ENCODE measurements at regions not wholly inside any gene's neighbourhood (a gene's known extent, or its start where the extent isn't known, plus 50 kb on each side); places are given as distances from the start of the nearest gene placed in this dataset.

DNA sequence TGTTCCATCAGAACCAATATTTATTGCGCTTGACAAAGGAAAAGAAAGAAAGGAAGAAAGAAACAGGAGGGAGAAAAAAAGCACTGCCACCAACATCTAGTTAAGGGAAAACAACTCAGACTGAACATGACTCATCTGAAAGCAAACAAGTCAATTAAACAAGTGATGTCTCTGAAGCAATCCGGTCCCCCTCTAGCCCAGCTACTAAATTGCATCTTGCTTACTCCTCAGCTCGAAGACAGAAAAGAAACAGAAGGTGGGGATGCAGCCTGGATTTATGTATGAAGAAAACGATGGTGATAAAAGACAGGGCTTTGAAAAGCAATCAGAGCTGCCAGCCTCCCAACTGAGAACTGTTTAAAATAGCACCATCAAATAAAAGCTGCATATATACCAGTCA, 188.2 kb downstream of the OMA1 start:
- no peak for DNase-seq
- no peak for FAIRE-seq
- intact Hi-C loops (cut with DNase I), result no loop called here
- TF ChIP-seq, protein P1, sequence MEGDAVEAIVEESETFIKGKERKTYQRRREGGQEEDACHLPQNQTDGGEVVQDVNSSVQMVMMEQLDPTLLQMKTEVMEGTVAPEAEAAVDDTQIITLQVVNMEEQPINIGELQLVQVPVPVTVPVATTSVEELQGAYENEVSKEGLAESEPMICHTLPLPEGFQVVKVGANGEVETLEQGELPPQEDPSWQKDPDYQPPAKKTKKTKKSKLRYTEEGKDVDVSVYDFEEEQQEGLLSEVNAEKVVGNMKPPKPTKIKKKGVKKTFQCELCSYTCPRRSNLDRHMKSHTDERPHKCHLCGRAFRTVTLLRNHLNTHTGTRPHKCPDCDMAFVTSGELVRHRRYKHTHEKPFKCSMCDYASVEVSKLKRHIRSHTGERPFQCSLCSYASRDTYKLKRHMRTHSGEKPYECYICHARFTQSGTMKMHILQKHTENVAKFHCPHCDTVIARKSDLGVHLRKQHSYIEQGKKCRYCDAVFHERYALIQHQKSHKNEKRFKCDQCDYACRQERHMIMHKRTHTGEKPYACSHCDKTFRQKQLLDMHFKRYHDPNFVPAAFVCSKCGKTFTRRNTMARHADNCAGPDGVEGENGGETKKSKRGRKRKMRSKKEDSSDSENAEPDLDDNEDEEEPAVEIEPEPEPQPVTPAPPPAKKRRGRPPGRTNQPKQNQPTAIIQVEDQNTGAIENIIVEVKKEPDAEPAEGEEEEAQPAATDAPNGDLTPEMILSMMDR (IDR thresholded peaks at IDR 0.05; ENCODE audit: borderline replicate concordance, extremely low read depth, insufficient read depth), result no peak
- Histone ChIP-seq H3K4me1 (ENCODE audit: control insufficient read depth in 2 of 3, insufficient read depth in 2 of 3, low read depth in 1 of 3, low read length in 3 of 3) (no peaks in the 10 kb centered on the region), H3K9me3 (ENCODE audit: control insufficient read depth in 2 of 3, insufficient read depth in 1 of 3, low read length in 3 of 3) (no peaks in the 10 kb centered on the region), H3K36me3 (ENCODE audit: control insufficient read depth in 2 of 3, insufficient read depth in 3 of 3, low read length in 3 of 3) (no peaks in the 10 kb centered on the region), H3K27me3 (ENCODE audit: control insufficient read depth, insufficient read depth, low read length) (no peaks in the 10 kb centered on the region), H3K27ac (ENCODE audit: low read depth in 2 of 2, low read length in 2 of 2) (no peak overlapping the region), H3K9ac (ENCODE audit: low read length in 3 of 3) (no peak overlapping the region), H3K4me3 (ENCODE audit: low read length in 3 of 3) (no peak overlapping the region)

DNA sequence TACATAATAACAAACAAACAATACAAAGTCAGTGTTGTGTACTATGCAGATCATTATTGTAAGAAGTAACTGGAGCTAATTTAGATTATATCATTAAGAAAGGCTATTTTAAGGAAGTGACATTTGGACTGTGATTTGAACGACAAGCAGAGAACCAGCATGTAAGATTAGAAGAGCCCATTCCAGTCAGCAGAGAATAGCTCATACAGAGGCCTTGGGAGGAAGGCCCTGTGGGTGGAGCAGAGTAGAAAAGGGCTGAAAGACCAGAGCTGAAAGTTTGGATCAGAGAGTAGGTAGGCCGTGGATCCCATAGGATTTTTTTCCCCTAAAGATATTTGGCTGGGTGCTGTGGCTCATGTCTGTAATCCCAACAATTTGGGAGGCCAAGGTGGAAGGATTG, 190.1 kb downstream of the OMA1 start:
- Histone ChIP-seq H3K27ac (ENCODE audit: low read depth in 2 of 2, low read length in 2 of 2) (no peak overlapping the region), H3K9ac (ENCODE audit: low read length in 3 of 3) (no peak overlapping the region), H3K27me3 (ENCODE audit: control insufficient read depth, insufficient read depth, low read length) (no peaks in the 10 kb centered on the region), H3K36me3 (ENCODE audit: control insufficient read depth in 2 of 3, insufficient read depth in 3 of 3, low read length in 3 of 3) (no peaks in the 10 kb centered on the region), H3K4me1 (ENCODE audit: control insufficient read depth in 2 of 3, insufficient read depth in 2 of 3, low read depth in 1 of 3, low read length in 3 of 3) (no peaks in the 10 kb centered on the region), H3K4me3 (ENCODE audit: low read length in 3 of 3) (no peak overlapping the region), H3K9me3 (ENCODE audit: control insufficient read depth in 2 of 3, insufficient read depth in 1 of 3, low read length in 3 of 3) (no peaks in the 10 kb centered on the region)
- TF ChIP-seq, protein P1 (IDR thresholded peaks at IDR 0.05; ENCODE audit: borderline replicate concordance, extremely low read depth, insufficient read depth), result no peak
- DNase-seq (no peak), FAIRE-seq (no peak)
- intact Hi-C loops (cut with DNase I), result no loop called here

DNA sequence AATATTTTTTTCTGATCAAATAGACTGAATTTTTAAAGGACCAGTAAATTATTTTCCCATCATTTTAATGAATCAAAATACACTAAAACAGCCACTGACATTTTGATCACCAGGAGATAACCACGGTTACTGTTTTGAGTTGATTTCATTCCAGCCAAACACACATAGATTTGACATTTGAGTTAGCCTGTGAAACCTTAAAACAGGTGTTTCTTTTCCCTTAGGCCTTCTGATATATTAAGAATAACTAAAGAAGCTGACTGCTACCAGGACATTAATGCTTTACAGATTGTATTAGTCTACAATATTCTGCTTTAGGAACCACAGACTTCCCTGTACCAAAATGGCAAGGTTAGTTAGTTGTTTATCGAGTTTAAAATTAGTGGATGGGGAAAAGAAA, 193.4 kb downstream of the OMA1 start:
- intact Hi-C loops (cut with DNase I), result no loop called here
- no peaks in the 10 kb centered on the region for H3K4me1 ChIP-seq (ENCODE audit: control insufficient read depth in 2 of 3, insufficient read depth in 2 of 3, low read depth in 1 of 3, low read length in 3 of 3)
- no peak overlapping the region for H3K9ac ChIP-seq (ENCODE audit: low read length in 3 of 3)
- H3K36me3 ChIP-seq (ENCODE audit: control insufficient read depth in 2 of 3, insufficient read depth in 3 of 3, low read length in 3 of 3), result no peaks in the 10 kb centered on the region
- H3K4me3 ChIP-seq (ENCODE audit: low read length in 3 of 3), result no peak overlapping the region
- H3K27ac ChIP-seq (ENCODE audit: low read depth in 2 of 2, low read length in 2 of 2), result no peak overlapping the region
- DNase-seq (no peak), FAIRE-seq (no peak)
- TF ChIP-seq, protein P1 (IDR thresholded peaks at IDR 0.05; ENCODE audit: borderline replicate concordance, extremely low read depth, insufficient read depth), result no peak
- H3K9me3 ChIP-seq (ENCODE audit: control insufficient read depth in 2 of 3, insufficient read depth in 1 of 3, low read length in 3 of 3), result no peaks in the 10 kb centered on the region
- no peaks in the 10 kb centered on the region for H3K27me3 ChIP-seq (ENCODE audit: control insufficient read depth, insufficient read depth, low read length)

DNA sequence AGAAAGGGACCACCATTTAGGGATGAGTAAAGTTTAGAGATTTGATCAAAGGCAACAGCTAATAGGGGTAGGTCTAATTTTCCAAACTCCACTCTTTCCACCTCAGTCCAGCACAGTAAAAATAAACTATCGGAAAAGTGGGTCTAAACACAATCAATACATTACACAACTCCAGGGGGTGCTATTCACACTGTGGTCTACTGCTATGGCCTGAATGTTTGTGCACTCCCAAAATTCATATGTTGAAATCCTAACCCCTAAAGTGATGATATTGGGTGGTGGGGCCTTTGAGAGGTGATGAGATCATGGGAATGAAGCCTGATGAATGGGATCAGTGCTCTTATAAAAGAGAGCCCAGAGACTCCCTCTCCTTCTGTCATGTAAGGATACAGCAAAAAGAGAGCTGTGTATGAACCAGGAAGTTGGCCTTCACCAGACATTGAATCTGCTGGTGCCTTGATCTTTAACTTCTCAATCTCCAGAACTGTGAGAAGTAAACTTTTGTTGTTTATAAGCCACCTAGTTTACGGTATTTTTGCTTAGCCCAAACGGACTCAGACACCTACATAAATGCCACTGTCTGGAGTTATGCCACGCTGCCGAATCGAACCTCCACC, 193.9 kb downstream of the OMA1 start:
- TF ChIP-seq, protein P1 (IDR thresholded peaks at IDR 0.05; ENCODE audit: borderline replicate concordance, extremely low read depth, insufficient read depth), result no peak

More for the DNA sequence above, 193.9 kb downstream of the OMA1 start:
- DNase-seq (no peak), FAIRE-seq (no peak)
- no peaks in the 10 kb centered on the region for H3K36me3 ChIP-seq (ENCODE audit: control insufficient read depth in 2 of 3, insufficient read depth in 3 of 3, low read length in 3 of 3)
- no peaks in the 10 kb centered on the region for H3K27me3 ChIP-seq (ENCODE audit: control insufficient read depth, insufficient read depth, low read length)
- intact Hi-C loops (cut with DNase I), result no loop called here
- H3K9ac ChIP-seq (ENCODE audit: low read length in 3 of 3), result no peak overlapping the region
- H3K27ac ChIP-seq (ENCODE audit: low read depth in 2 of 2, low read length in 2 of 2), result no peak overlapping the region
- H3K9me3 ChIP-seq (ENCODE audit: control insufficient read depth in 2 of 3, insufficient read depth in 1 of 3, low read length in 3 of 3), result no peaks in the 10 kb centered on the region
- no peaks in the 10 kb centered on the region for H3K4me1 ChIP-seq (ENCODE audit: control insufficient read depth in 2 of 3, insufficient read depth in 2 of 3, low read depth in 1 of 3, low read length in 3 of 3)
- H3K4me3 ChIP-seq (ENCODE audit: low read length in 3 of 3), result no peak overlapping the region
